HG02571 (cell line): ENCODE measurements at regions not wholly inside any gene's neighbourhood (a gene's known extent, or its start where the extent isn't known, plus 50 kb on each side); places are given as distances from the start of the nearest gene placed in this dataset.
"Not testable (repeated sequence)": the region's sequence is repeated elsewhere in the genome, so short reads cannot be mapped to it uniquely, and the experiment has no call there.

ENCODE experiments used
- ATAC-seq: cut with Tn5 transposase; IDR thresholded peaks from one replicate; pipeline ENCODE4 v1.9.1; 2021; ENCODE audit warnings: mild to moderate bottlenecking, moderate library complexity; ENCODE audit not compliant: unreplicated experiment

DNA sequence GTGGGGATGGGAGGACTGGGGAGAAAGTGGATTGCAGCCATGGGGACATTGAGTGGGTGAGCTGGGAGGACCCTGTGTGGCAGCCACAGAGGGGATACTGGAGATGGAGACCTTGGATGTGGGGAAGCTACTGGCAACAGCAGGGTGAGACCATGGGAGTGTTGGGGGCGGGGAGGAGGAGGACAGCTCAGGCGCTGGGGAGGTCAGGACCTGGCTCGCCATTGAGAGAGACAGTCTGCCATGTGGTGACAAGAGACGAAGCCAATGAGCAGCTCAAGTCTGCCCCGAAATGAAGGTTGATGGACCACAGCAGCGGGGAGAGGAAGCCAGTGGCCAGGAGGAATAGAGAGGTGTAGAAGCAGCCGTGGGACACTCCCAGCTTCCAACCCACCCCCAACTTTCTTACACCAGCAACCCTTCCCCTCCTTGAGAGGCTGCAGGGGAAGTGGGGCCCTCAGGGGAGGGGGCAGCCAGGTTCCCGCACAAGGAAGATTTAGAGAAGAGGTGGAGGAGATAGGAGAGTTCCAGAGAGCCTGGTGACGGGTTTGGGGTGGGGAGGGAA, 118.1 kb downstream of the ASB7 start:
- no peak for ATAC-seq

DNA sequence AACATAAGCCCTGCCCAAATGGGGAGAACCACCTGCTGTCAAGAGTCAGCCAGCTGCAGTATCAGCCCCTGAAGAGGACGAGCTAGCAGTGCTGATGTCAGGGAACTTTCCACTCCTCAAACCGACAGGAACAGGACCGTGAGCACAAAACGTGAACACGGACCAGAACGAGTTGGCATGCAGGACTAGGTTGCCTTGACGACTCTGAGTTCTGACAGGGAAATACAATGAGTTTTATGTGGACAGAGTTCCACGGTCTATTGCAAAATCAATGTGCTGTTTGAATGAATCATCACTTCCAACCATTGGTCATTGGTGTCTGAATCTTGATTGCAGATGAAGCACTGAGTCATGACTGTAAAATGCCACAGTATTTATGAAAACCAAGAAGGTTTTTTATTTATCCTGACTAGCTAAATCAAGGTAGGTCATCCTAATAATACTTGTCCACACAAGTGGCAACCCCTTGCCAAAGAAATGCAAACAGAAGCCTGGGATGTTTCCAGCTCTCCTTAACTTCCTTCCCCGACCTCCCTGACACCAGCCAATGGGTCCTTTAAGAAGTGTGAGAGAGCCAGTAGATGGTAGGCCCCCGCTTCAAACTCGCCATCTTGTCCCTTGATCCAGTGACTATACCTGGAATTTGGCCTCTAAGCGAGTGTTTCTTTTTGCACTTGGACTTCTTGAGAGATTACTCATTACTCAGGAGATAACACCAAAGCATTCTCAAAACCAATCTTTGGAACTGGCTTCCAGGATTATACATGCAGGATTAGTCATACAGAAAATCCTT, 119.6 kb downstream of the ASB7 start:
- ATAC-seq = no peak

DNA sequence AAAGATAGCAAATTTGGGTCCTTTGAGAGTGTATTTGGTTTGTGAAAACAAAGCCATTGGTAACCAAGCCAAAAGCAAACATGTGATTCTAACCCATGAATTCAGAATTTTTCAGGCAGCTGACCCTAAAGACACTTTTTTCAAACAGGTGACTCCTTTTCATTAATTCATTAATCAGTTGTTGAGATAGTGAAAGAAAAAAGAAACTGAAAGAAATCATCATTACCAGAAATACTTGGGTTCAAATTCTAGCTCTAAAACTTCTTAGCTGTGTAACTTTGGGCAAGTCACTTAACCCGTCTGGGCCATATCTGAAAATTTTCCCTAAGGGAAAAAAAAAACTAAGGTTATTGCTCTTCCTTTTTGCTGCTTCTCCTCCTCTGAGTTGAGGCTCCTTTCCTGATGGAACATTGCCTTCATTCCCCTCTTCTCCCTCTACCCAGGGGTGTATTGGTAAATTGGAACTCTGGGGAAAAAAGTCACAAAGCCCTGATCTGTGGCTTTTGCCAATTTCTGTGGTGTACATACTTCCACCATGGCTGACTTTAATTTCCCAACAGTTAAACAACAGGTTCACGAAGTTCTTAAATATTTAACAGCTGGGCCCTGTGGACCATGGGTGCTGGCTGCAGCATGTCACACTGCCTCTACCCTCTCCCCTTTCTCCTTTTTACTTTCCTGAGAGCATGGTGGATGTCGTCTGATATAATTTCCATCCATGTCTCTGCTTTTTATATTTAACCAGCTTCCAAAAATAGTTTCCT, 120.3 kb downstream of the ASB7 start:
- no peak for ATAC-seq

DNA sequence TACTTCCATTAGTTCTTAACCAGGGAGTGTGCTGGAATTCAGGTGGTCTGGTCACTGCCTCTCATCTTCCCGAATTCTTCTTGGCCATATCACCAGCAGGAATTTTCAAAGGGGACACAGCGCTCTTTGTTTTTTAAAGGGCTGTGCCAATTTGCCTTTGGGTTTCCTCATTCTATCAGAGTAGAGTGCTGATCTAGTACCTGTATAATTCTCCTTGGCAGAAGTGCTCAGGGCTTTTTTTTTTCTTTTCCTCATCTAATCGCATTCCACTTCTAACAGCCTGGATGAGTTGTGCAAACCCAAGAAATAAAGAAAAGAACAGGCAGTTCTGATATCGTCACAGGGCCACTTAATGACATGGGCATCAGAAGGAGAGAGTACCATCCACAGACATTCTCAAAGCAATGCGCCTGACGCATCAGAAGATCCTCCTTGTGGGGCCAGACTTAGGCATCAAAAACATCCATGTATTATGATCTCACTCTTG, 121.0 kb downstream of the ASB7 start:
- ATAC-seq = no peak

DNA sequence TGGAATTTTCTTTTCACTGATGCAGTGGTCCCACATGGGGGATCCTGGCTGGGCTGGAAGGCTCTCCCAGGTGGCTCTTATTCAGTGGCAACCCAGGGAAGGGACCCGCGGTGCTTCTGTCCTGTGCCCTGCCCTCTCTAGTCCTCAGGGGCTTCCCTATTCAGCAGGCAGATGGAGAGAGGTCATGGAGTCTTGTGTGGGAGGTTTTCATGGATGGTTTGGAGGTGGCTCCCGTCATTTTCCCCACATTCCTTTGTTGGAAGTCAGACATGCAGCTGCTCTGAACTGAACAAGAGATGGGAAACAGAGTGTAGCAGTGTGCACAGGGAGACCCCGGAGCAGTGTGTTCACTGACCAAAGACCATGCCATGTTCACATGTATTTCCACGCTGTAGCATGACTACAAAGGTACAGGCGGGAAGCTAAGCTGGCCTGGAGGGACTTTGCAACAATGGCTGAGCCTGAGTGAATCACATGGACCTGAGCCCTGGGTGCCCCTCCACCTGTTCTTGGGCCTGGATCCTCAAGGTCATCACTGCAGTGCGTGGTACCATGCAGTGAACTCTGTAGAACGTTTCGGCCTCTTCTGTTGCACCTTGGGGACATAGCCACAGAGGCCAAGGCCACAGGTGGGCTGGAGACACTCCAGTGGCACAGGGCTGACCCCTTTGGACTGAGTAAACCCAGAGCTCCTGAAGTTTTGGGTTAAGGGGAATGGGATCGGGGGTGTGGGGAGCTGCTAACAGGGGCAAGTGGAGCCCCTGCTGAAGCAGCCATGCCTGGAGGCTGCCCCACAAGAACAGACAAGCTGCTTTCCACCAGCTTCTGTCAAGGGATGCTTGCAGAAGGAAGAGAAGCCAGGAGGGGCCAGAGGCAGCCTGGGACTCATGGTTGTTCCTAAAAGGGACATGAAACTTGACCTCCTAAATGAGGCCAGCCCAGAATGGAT, 123.0 kb downstream of the ASB7 start:
- ATAC-seq = no peak

DNA sequence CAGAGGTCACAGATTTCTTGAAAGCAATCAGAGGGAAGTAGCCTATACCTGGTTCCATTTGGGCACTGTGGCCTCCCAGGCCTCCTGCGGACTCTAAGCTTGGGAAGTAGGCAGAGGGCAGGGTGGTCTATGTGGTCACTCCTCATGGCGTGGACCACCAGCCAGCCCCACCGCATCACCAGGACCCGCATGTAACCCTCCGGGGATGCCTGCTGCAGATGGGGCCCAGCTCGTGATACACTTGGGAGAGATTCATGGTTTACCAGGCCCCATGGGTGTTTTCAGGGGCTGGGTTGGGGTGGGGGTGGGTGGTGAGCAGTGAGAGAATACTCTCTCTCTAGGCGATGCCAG, 123.7 kb downstream of the ASB7 start:
- no peak for ATAC-seq

DNA sequence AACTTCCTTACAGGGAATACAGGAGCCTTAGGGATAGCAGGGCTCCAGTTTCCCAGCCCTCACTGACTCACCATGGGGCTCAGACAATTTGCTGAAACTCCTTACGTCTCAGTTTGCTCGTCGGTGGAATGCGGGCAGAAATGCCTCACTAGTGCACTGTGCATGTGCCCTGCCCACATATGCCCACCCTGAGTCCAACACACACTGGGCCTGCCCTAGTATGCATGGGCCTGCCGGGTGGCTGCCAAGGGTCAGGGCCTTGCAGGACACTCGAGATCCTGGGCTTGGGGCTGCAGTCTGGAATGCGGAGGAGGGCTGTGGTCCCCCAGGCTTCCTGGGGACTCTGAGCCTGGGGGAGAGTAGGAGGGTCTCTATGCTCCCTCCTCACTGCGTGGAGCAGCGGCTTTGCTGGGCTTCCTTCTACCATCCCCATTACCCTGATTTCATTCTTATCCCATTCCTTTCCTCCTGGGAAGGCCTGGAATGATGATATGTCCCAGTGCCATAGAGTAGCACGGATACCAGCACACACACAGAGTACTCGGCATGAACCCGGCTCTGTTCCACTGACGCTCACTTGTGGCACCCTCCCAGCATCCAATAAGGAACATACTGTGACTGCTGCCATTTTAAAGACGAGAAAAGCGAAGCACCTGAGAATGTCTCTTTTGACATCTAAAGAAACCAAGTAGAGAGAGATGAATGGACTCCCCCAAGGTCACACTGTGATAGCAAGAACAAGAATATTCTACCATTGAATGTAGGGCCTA, 124.2 kb downstream of the ASB7 start:
- ATAC-seq = no peak

DNA sequence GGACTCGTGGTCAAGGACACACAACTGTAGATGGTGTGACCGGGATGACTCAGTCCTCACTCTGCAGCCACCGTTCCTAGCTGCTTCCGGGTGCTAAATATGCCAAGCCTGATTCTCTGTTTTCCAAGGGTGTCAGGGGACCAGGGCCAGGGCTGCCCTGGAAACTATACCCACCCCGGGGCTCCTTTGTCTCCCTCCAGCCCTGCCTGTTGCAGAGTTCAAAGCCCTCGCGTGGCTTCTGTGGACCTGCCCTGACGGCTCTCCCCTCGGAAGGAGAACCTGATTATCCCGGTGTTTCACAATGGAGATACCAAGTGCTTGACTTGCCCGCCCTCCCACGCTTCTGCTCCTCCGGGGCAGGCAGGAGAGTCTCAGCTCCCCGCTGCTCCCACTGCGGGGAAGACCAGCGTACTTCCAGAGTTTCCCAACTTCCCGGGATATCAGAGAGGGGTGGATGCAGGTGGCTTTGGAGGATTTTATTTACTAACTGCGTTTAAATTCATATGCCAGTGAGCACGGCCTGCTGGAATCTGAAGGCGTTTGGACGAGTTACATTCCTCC, 125.0 kb downstream of the ASB7 start:
- no peak for ATAC-seq

DNA sequence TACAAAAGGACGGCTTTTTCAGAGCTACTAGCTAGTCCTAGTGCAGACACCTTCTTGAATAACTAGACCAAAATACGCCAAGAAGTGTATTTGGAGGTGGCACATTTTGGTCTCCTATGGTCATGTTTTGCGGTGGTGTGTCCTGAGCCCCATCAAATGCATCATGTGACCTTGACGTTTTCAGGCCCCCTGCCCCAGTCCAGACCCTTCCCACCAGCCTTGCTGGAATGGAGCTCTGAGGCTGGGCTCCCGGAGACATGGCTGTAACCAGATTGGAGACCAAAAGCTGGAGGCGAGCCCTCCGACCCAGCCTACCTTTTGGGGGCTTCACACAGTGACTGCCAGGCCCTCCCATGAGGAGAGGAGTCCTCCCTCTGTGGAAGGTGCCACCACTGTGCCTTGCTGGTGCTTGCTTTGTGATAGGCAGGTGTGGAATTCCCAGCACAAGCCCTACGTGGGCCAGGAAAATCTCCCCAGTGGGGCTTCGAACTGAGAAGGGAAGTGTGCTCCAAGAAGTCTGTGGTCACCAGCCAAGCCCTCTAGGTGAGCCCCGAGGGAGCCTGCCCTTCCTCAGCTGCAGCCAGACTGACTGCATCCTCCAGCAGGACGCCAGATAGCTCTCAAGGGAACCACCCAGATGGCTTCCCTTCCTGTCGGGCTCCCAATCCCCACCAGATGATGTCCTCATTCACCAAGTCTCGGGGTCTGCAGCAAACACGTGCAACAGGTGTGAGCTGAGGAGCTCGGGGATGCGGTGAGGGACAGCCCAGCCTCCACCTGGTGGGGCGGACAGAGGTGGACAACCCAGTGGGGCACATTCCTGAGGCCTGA, 126.2 kb downstream of the ASB7 start:
- ATAC-seq = no peak

DNA sequence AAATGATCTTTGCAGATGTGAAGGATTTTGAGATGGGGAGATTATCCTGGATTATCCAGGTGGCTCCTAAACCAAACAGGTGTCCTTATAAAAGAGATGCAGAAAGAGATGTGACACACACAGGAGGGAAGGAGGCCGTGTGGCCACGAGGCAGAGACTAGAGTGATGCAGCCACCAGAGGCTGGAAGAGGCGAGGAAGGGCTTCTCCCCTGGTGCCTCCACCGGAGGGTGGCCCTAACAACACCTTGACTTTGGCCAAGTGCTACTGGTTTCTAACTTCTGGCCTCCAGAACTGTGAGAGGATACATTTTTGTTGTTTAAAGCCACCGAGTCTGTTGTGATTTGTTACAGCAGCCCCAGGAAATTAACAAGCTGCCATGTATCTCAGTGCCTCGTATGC, 127.1 kb downstream of the ASB7 start:
- ATAC-seq = no peak

DNA sequence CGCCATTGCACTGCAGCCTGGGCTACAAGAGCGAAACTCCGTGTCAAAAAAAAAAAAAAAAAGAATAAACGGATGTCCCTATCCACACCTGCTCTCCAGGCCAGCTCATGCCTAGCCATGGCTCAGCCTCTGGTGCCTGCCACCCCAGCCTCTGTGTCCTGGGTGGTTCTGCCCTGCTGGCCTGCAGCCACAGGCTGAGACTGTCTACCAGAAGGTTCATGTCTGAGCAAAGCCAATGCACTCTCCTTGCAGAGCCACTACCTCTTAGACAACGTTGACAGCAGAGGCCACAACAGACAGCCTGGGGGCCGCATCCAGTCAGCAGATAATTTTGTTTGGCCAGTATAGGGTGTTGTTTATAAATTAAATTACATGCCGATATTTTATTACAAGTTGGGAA, 127.7 kb downstream of the ASB7 start:
- ATAC-seq = no peak

DNA sequence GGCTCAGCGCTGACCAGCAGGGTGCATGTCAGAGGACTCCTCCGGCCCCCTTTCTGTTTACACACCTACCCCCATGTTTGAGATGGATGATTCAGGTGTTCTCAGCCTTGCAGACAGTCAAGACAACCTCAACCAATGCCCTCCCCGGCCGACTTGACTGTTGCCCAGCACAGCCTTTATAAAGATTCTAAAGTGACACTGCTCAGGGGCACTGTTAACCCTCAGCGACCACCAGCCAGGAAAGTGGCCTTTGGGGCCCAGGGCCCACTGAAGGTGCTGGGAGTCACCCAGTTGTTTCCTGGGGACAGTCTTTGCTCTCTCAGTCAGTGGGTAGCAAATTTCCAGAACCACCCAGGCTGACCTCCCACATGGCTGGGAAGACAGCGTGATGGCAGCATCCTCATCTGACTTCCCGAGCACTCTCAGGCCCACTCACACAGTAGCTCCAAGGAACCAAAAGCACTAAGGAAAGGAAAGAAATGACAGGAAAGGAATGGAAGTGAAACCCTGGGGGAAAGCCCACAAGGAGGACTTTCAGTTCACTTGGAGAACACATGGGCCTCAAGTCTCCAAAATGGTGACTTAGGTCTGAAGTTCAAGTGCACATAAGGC, 128.4 kb downstream of the ASB7 start:
- no peak for ATAC-seq

DNA sequence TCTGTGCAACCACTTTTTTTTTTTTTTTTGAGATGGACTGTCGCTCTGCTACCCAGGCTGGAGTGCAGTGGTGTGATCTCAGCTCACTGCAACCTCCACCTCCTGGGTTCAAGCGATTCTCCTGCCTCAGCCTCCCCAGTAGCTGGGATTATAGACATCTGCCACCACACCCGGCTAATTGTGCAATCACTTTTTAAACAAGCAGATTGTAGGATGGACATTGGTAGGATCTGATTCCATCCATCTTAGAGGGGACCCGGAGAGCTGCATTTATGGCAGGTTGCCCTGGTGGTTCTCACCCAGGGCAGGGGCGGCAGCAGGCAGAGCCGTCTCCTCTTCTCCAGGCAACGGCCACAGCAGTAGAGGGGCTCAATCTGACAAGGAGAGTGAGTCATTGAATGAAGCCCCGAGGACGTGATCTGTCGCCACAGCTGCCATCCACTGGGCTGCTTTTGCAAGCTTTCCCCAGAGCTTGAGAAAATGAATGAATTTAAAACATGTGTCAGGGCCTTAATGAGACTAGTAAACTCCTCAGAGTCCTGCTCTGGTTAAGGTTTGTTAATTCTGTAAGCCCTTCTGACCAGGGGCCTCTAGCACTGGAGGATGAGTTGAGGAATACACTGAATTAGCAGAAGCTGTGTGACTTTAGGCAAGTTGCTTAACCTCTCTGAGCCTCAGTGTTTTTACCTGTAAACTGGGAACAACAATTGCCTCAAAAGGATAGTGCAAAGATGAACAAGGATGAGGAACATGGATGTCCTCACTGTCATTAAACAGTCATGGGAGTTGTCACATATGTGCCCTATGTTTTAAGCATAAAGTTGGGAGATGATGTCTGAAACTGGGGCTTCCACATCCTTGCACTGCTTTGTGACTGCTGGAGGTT, 129.1 kb downstream of the ASB7 start:
- no peak for ATAC-seq

DNA sequence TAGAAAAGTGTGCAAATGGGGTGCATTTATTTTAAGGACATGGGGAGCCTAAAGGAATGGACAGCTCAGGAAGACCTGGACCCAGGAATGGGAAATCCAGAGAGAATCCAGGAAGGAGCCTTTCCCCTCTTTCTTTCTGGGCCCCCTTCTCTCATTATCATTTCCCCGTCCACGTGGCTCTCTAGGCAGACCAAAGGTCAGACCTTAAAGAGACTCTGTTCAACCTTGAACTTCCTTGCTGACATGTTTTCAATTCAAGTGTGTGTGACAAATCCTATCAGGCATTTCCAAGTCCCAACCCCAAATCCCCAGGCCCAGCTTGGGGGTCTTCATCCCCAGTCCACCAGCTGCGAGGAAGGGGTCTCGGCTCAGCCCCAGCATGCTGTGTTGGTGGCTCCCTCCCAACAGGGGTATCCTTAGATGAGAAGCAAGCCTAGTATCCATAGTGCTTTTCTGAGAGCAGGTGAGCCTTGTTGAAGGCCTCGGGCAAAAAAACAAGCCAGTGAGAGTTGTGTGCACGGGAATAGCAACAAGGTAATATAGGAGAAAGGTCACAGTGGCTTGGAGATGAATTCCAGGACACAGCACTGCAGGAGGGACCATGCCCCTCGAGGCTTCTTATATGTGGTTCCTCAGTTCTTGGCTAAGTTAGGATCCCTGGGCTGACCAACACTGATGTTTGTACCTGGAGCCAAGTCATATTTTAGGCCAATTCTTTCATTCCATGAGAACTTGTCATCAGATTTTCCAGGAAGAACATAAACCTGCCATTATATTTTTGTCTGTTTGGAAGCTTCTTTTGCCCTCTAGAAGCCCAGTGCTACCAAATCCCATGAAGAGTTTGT, 130.0 kb downstream of the ASB7 start:
- no peak for ATAC-seq

DNA sequence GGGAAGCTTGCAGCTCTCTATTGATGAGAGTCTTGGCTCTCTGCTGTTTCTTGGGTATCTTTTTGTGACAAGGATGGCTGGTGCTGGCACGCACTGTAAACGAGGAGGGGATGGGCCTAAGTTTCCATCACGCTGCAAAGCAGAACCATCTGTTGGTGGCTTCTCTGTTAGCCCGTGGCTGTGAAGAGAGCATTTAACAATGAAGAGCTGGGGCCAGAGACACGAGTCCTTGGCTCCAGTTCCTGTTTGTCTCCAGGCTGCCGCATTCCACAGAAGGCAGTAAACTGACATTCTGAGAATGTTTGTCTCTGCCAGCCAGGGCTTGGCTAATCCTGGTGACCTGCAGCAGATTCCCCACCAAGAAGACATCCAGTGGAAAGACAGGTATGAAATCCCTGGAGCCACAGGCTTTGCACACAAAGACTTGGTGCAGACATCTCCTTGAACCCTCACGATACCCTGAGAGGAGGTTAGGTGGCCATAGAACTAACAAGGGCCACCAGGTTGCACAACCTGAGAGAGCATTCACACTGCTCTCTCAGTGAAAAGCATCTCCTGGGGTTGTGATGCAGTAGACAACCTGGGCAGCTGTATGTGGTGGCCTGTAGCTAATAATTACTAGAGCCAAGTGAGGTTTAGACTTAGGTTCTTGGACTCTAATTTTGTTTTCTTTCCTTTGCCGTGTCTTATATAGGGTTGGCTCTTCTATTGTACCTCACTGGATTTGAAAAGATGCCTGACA, 130.9 kb downstream of the ASB7 start:
- no peak for ATAC-seq

DNA sequence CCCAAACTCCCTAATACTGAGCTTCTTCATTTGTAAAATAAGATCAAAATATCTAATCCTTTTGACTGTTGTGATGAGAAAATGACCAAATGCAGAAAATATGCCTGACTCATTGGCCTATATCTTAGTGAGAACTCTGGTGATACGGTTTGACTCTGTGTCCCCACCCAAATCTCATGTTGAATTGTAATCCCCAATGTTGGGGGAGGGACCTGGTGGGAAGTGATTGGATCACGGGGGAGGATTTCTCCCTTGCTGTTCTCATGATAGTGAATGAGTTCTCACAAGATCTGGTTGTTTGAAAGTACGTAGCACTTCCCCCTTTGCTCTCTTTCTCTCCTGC, 131.4 kb downstream of the ASB7 start:
- ATAC-seq = not testable (repeated sequence)
